ENCODE measurements at regions not wholly inside any gene's neighbourhood (a gene's known extent, or its start where the extent isn't known, plus 50 kb on each side); places are given as distances from the start of the nearest gene placed in this dataset.

- Histone ChIP-seq H3K9me3 (replicated peaks in 1 of 3) (no peaks in the 10 kb centered on the region), H3K4me1 (replicated peaks in 1 of 2) (no peaks in the 10 kb centered on the region), H3K27ac (no peak overlapping the region), H3K27me3 (no peaks in the 10 kb centered on the region), H3K4me3 (no peak overlapping the region), H3K36me3 (replicated peaks in 1 of 2) (no peaks in the 10 kb centered on the region)
- DNase-seq: no peak
- WGBS, 4 donors: 79 to 90% (median 87%) methylated on average over 3 of the region's 3 CpGs
- TF ChIP-seq POLR2A (IDR thresholded peaks at IDR 0.05): no peak
- no peak for TF ChIP-seq CTCF (IDR thresholded peaks at IDR 0.05)
- intact Hi-C loops (cut with DNase I): no loop called here
These were observed 584.2 kb upstream of the INTU start for GRCh38 chr4:127048376-127049044.

- H3K9me3 ChIP-seq (replicated peaks in 1 of 3): no peaks in the 10 kb centered on the region
- no peak overlapping the region for H3K4me3 ChIP-seq
- H3K36me3 ChIP-seq (replicated peaks in 1 of 2): no peaks in the 10 kb centered on the region
- no peaks in the 10 kb centered on the region for H3K27me3 ChIP-seq
- no peak for DNase-seq
- no peak for TF ChIP-seq CTCF (IDR thresholded peaks at IDR 0.05)
- no peak overlapping the region for H3K27ac ChIP-seq
- intact Hi-C loops (cut with DNase I): no loop called here
- 67 to 76% (median 69%) methylated on average over 4 of the region's 4 CpGs for WGBS, 4 donors
- H3K4me1 ChIP-seq (replicated peaks in 1 of 2): no peaks in the 10 kb centered on the region
These were observed 583.2 kb upstream of the INTU start for GRCh38 chr4:127049526-127049925.

GRCh38 chr4:127052742-127053141 lies 580.0 kb upstream of the INTU start:
- no peak overlapping the region for H3K27ac ChIP-seq
- WGBS, 4 donors: 81 to 87% (median 85%) methylated on average over 1 of the region's 1 CpG

GRCh38 chr4:127055357-127055756 lies 577.4 kb upstream of the INTU start:
- intact Hi-C loops (cut with DNase I): no loop called here
- WGBS, 4 donors: 20 to 80% (median 47%) methylated on average over 1 of the region's 1 CpG

More at GRCh38 chr4:127052742-127053141, 580.0 kb upstream of the INTU start:
- DNase-seq: no peak
- Histone ChIP-seq H3K4me1 (replicated peaks in 1 of 2) (no peaks in the 10 kb centered on the region), H3K36me3 (replicated peaks in 1 of 2) (no peaks in the 10 kb centered on the region), H3K27me3 (no peaks in the 10 kb centered on the region), H3K4me3 (no peak overlapping the region), H3K9me3 (replicated peaks in 1 of 3) (no peaks in the 10 kb centered on the region)
- intact Hi-C loops (cut with DNase I): no loop called here
- TF ChIP-seq POLR2A (IDR thresholded peaks at IDR 0.05) (no peak), CTCF (IDR thresholded peaks at IDR 0.05) (no peak)

GRCh38 chr4:127069675-127070074 lies 563.1 kb upstream of the INTU start:
- H3K27ac ChIP-seq: no peak overlapping the region
- TF ChIP-seq POLR2A (IDR thresholded peaks at IDR 0.05) (no peak), CTCF (IDR thresholded peaks at IDR 0.05) (no peak)
- H3K9me3 ChIP-seq (replicated peaks in 1 of 3): no peaks in the 10 kb centered on the region
- no peaks in the 10 kb centered on the region for H3K4me1 ChIP-seq (replicated peaks in 1 of 2)
- H3K36me3 ChIP-seq (replicated peaks in 1 of 2): no peaks in the 10 kb centered on the region
- intact Hi-C loops (cut with DNase I): no loop called here
- no peaks in the 10 kb centered on the region for H3K27me3 ChIP-seq
- no peak overlapping the region for H3K4me3 ChIP-seq
- WGBS, 4 donors: 60 to 89% (median 80%) methylated on average over 1 of the region's 1 CpG
- DNase-seq: no peak

More at GRCh38 chr4:127055357-127055756, 577.4 kb upstream of the INTU start:
- no peaks in the 10 kb centered on the region for H3K27me3 ChIP-seq
- H3K27ac ChIP-seq: no peak overlapping the region
- no peak for TF ChIP-seq POLR2A (IDR thresholded peaks at IDR 0.05)
- H3K9me3 ChIP-seq (replicated peaks in 1 of 3): no peaks in the 10 kb centered on the region
- H3K36me3 ChIP-seq (replicated peaks in 1 of 2): no peaks in the 10 kb centered on the region
- no peak overlapping the region for H3K4me3 ChIP-seq
- no peaks in the 10 kb centered on the region for H3K4me1 ChIP-seq (replicated peaks in 1 of 2)
- no peak for DNase-seq
